DND-41 (cell line): ENCODE measurements at regions not wholly inside any gene's neighbourhood (a gene's known extent, or its start where the extent isn't known, plus 50 kb on each side); places are given as distances from the start of the nearest gene placed in this dataset.

Source experiments
- CTCF ChIP-seq: IDR thresholded peaks from 2 replicates; pipeline ENCODE4 v1.5.1; 2012; ENCODE audit warnings: borderline replicate concordance, low read length, moderate library complexity, mild to moderate bottlenecking; ENCODE audit not compliant: poor library complexity, severe bottlenecking; ENCODE audit errors: extremely low read depth
- EZH2 ChIP-seq: IDR thresholded peaks from 3 replicates; pipeline ENCODE4 v1.6.1; 2012; ENCODE audit warnings: borderline replicate concordance, low read depth, mild to moderate bottlenecking, moderate library complexity, low read length, inconsistent platforms; ENCODE audit not compliant: severe bottlenecking

- TF ChIP-seq CTCF (no peak), EZH2 (no peak)
These were observed 971.6 kb upstream of the ZNF722 start for GRCh38 chr7:63027075-63027474.
